ENCODE measurements at regions not wholly inside any gene's neighbourhood (a gene's known extent, or its start where the extent isn't known, plus 50 kb on each side); places are given as distances from the start of the nearest gene placed in this dataset.
"Not testable (repeated sequence)": the region's sequence is repeated elsewhere in the genome, so short reads cannot be mapped to it uniquely, and the experiment has no call there.

DNA sequence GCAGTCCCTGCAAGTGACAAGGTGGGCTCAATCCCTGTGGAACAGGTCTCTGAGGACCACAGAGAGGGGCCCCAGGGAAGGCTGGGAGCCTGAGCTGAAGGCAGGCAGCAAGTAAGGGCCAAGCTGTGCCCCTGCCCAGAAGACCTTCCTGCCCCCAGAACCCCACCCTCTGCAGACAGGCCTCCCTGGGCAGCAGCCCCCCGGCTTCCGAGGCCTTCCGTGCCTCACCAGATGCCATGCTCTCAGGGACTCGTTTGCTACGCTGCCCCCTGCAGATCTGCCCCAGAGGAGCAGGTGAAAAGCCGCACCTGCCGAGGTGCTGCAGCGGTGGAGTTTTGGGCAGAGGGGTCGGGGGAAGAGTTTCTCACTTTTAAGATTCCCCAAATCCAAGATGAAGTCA, 125.4 kb upstream of the AKAP13 start:
- DNase-seq (ENCODE audit: extremely low spot score); H3K9me3 ChIP-seq; intact Hi-C loops (cut with DNase I); H3K4me3 ChIP-seq; H3K27me3 ChIP-seq; H3K27ac ChIP-seq (replicated peaks in 1 of 4); H3K36me3 ChIP-seq: not testable (repeated sequence)
- 90% methylated on average over 6 of the region's 9 CpGs for WGBS
- peaks cover 14 to 16% (median 14%) of the 10 kb centered on the region in 4 donors for H3K4me1 ChIP-seq

DNA sequence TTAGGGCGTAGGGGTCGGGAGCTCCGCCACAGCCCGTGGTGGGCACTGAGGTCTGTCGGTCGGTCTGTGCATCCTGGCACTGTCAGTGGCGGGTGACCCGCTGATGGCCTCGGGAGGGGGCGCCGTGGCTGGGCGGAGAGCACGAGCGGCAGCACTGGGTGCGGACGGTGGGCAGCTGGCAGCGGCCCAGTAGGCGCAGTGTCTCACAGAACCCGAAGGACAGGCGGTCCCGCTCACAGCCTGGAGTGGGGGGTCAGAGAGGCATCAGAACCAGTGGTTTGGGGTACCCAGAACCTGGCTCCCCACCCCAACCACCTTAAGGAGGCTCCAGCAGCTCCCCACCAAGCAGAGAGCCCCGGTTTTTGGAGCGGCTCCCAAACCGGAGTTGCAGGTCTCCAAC, 124.9 kb upstream of the AKAP13 start:
- H3K9me3 ChIP-seq; H3K27ac ChIP-seq (replicated peaks in 1 of 4); H3K27me3 ChIP-seq; intact Hi-C loops (cut with DNase I); H3K4me3 ChIP-seq; H3K36me3 ChIP-seq: not testable (repeated sequence)
- 86% methylated on average over 24 of the region's 24 CpGs for WGBS
- H3K4me1 ChIP-seq, result peaks cover 14 to 16% (median 14%) of the 10 kb centered on the region in 4 donors
- peak; percentile 45 for DNase-seq (ENCODE audit: extremely low spot score)

DNA sequence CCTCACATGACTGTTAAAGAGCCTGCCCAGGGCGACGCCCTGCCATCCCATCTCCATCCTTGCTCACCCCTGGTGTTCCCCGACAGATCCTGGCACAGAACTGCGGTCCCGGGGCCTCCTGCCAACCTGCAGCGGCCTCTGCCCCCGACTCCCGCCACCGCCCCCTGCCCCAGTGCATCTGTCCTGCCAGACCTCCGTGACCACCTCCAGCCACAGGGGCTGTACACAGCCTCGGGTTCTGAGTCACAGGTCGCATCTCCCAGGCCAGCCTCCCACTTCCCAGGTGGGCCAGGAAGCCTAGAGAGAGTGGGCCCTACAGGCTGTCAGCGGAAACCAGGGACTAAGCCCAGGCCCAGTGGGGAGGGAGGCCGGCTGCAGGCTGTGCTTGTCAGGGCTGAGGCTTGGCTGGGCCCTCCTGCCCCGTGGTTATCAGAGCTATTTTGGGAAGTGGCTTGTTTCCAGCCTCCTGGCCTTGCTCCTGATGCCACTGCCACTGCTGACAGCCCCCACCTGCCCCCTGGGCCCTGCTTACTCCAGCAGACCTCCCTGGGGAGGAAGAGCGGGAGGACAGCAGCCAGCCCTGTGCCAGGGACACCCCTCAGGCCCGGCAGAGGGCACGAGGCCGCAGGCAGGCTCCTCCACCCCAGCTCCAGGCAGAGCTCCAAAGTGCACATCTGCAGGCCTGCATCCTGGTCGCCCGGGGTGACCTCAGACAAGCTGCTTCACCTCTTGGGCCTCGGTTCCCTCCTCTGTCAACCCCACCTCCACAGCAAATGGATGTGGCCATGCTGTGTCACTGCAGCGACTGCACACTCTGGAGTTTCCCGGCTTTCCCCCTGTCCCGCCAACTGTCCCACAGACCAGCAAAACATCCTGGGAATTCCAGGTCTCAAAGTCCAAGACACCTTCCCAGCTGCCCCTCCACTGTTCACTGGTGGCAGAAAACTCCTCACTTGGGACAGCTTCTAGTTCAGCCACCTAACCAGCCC, 124.1 kb upstream of the AKAP13 start:
- peaks cover 14 to 16% (median 14%) of the 10 kb centered on the region in 4 donors for H3K4me1 ChIP-seq
- peak; percentile 72 for DNase-seq (ENCODE audit: extremely low spot score)
- 55% methylated on average over 18 of the region's 25 CpGs for WGBS
- intact Hi-C loops (cut with DNase I); H3K27ac ChIP-seq (replicated peaks in 1 of 4); H3K4me3 ChIP-seq; H3K27me3 ChIP-seq; H3K9me3 ChIP-seq; H3K36me3 ChIP-seq: not testable (repeated sequence)

DNA sequence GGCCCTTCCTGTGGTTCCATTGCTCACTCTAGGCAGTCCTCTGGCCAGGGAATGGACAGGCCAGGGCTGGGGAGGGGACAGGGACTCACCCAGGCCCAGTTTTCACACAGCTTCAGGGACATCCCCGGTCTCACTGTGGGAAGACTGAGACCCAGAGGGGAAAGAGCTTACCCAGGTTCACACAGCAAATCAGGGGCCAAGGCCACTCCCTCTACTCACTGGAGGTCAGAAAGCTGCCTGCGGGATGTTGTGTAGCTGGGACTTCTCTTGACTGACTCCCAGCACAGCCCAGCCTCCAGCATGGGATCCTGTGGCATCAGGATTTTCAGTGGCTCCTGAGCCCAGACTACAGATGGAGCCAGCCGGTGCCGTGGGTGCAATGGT, 122.3 kb upstream of the AKAP13 start:
- DNase-seq (ENCODE audit: extremely low spot score), result peak; percentile 62
- intact Hi-C loops (cut with DNase I); H3K27me3 ChIP-seq: not testable (repeated sequence)

DNA sequence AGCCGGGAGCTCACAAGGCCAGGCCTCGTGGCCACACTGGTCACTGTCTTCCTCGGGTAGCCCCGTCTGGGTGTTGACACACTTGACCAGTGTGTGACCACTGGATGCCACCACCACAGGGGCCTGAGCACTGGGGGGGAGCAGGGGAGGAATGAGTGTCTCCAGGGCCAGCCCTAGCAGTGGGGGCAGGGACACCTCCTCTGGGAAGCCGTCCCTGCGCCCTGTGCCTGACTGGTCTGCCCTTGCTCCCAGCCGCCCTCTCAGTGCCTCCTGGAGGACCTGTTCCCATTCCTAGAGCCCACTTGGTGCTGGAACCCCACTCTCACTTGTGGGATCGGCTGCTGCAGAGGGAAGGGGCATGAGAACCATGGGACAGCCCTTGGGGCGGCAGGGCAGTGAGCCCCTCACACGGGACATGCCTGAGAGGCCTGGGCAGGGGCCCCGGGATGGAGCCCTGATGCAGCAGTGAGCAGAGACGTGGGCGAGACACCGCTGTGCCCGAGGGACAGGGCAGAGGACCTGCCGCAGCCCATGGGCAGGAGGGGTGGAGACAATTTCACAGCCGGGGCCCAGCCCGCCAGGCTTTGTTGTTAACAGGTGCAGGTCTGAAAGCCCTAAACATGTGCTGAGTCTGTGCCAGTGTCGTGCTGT, 121.7 kb upstream of the AKAP13 start:
- H3K27ac ChIP-seq (replicated peaks in 1 of 4); intact Hi-C loops (cut with DNase I); H3K36me3 ChIP-seq; H3K27me3 ChIP-seq; H3K4me3 ChIP-seq; DNase-seq (ENCODE audit: extremely low spot score); H3K9me3 ChIP-seq: not testable (repeated sequence)
- whole genome bisulfite sequencing, result no CpG with 5 or more reads among the region's 19 CpGs
- peaks cover 14 to 16% (median 14%) of the 10 kb centered on the region in 4 donors for H3K4me1 ChIP-seq

More for the DNA sequence above, 122.3 kb upstream of the AKAP13 start:
- not testable (repeated sequence) for H3K27ac ChIP-seq (replicated peaks in 1 of 4); H3K9me3 ChIP-seq; H3K36me3 ChIP-seq; H3K4me3 ChIP-seq
- peaks cover 14 to 16% (median 14%) of the 10 kb centered on the region in 4 donors for H3K4me1 ChIP-seq
- 90% methylated on average over 2 of the region's 4 CpGs for WGBS

DNA sequence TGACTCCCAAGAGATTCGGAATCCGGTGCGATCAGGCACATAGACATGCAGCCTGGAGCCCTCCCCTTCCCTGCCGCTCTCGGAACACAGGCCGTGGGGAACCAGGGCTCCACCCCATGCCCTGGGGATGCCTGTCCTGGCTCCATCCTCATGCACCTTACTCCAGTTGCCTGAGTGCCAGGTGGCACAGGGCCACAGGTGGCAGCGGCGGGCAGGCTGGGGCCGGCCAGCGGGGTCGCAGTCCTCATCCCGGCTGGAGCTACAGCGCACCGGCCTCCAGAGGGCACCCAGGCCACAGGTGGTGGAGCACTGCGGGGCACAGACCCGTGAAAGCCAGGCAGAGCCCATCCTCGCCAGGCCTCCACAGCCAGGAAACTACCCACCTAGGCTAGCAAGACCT, 119.9 kb upstream of the AKAP13 start:
- H3K27me3 ChIP-seq; DNase-seq (ENCODE audit: extremely low spot score); H3K4me3 ChIP-seq; intact Hi-C loops (cut with DNase I); H3K9me3 ChIP-seq; H3K27ac ChIP-seq (replicated peaks in 1 of 4); H3K36me3 ChIP-seq: not testable (repeated sequence)
- peaks cover 11 to 13% (median 13%) of the 10 kb centered on the region in 4 donors for H3K4me1 ChIP-seq
- no CpG with 5 or more reads among the region's 17 CpGs for WGBS

DNA sequence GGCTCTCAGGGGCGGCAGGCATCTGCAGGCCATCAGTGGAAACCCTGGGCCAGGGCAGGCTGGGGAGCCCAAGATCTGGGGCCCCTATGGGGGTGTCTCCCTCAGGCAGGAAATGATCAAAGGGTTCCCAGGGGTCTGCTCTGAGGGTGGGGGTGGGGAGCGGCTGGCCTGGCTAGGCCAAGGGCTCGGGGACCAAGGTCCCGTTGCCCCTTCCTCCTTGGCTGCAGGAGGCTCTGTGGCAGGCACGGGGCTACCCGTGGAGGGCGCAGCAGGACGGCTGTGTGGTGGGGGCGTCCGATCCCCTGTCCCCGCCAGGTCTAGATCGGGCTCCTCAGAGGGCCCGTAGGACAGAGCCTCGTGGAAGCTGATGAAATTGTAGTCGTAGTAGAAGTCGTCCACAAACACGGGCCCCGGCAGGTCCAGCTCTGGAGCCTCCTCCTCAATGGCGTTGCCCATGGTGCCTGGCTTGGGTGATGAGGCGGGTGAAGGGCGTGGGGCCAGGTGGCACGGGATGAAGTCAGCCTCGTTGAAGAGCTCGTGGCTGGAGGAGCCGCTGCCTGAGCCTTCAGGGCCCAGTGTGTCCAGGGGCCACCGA, 117.8 kb upstream of the AKAP13 start:
- H3K4me3 ChIP-seq; H3K27me3 ChIP-seq; H3K9me3 ChIP-seq; intact Hi-C loops (cut with DNase I); H3K27ac ChIP-seq (replicated peaks in 1 of 4); H3K4me1 ChIP-seq; H3K36me3 ChIP-seq; DNase-seq (ENCODE audit: extremely low spot score): not testable (repeated sequence)
- WGBS, result 83% methylated on average over 16 of the region's 26 CpGs

DNA sequence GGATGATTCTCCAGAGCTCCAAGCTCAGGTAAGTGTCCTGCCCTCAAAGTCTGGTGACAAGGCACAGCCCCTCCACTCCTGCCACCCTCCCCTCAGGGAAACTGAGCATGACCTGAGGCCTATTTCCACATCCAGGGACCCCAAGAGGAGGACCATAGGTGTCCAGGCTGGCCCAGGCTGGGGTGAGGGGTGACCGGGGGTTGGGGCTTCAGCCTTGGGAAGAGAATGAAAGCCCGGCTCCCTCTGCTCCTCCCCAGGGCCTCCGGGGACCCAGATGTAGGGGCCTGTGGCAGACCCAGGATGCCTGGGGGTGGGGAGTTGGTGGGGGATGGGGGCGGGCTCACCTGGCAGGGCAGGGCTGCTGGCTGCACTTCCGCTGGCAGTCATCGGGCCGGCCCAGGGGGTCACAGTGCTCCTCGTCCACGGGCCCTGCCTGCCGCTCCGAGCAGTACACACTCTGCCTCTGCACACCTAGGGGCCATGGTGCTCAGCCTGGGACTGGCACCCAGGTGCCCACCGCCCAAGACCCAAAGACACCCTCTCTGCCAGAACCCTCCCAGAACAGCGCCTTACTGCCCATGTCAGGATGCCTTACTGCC, 116.5 kb upstream of the AKAP13 start:
- WGBS, result no CpG with 5 or more reads among the region's 13 CpGs
- intact Hi-C loops (cut with DNase I); H3K36me3 ChIP-seq; H3K27ac ChIP-seq (replicated peaks in 1 of 4); H3K4me1 ChIP-seq; H3K27me3 ChIP-seq; DNase-seq (ENCODE audit: extremely low spot score); H3K9me3 ChIP-seq; H3K4me3 ChIP-seq: not testable (repeated sequence)

DNA sequence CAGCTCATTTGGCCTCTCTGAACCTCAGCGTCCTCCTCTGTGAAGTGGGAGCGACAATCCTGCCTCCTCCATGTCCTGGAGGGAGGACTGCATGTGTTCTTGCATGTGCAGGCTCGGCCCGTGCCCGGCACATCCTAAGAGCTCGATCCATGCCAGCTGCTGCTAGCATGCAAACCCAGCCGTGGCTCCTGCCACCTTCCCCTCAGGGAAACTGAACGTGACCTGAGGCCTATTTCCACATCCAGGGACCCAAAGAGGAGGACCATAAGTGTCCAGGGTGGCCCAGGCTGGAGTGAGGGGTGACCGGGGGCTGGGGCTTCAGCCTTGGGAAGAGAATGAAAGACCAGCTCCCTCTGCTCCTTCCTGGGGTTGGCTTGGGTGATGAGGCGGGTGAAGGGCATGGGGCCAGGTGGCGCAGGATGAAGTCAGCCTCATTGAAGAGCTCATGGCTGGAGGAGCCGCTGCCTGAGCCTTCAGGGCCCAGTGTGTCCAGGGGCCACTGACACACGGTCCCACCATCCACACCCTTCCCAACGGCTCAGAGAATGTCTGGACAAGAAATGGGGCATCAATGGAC, 115.7 kb upstream of the AKAP13 start:
- 89% methylated on average over 10 of the region's 14 CpGs for WGBS
- H3K27me3 ChIP-seq; H3K4me1 ChIP-seq; H3K4me3 ChIP-seq; H3K27ac ChIP-seq (replicated peaks in 1 of 4); intact Hi-C loops (cut with DNase I); DNase-seq (ENCODE audit: extremely low spot score); H3K36me3 ChIP-seq; H3K9me3 ChIP-seq: not testable (repeated sequence)

DNA sequence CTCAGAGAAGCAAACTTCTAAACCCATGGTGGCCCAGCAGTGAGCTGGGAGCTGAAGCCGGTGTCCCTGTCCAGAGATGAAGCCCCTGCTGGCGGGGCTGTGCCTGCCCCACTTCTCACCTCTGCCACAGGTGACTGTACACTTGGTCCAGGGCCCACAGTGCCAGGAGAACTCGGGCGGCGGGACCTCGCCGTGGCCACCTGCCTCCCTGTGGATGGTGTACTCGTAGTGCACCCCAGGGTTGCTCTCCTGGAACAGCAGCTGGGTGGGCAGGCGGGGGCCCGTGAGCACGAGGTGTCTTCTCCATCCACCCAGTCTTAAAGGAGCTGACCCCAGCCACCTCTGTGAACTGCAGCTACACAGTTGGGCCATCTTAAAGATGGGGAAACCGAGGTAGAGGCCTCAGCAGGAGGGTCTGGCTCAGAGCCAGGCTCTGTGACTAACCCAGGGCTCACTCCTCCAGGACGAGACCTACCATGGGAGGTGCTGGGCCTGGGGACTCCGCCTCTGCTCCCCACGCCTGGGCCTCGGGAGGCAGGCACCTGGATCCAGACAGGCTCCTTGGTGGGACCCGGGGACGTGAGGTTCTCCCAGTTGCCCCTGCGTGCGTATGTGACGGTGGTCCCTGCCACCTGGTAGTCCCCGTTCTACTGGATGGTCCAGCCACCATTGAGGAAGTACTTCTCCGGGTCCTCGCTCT, 113.1 kb upstream of the AKAP13 start:
- H3K4me1 ChIP-seq; H3K9me3 ChIP-seq; H3K27me3 ChIP-seq; H3K27ac ChIP-seq (replicated peaks in 1 of 4); H3K4me3 ChIP-seq; H3K36me3 ChIP-seq; intact Hi-C loops (cut with DNase I); DNase-seq (ENCODE audit: extremely low spot score): not testable (repeated sequence)
- no CpG with 5 or more reads among the region's 24 CpGs for WGBS
